HEK293 (cell line): ENCODE measurements at regions not wholly inside any gene's neighbourhood (a gene's known extent, or its start where the extent isn't known, plus 50 kb on each side); places are given as distances from the start of the nearest gene placed in this dataset.

Experiments
- MZF1 ChIP-seq: fragments of 450-650 bp; formaldehyde crosslinking; IDR thresholded peaks from 2 replicates; pipeline ENCODE4 v1.5.1; 2017; ENCODE audit warnings: missing biosample characterization, missing genetic modification characterization, borderline replicate concordance
- WT1 ChIP-seq: fragments of 450-650 bp; formaldehyde crosslinking; IDR thresholded peaks from 2 replicates; pipeline ENCODE4 v1.5.1; 2016; ENCODE audit warnings: missing biosample characterization, missing genetic modification characterization
- ZBTB26 ChIP-seq: fragments of 450-650 bp; formaldehyde crosslinking; optimal IDR thresholded peaks from 2 replicates; pipeline ENCODE3; 2016; ENCODE audit warnings: missing biosample characterization, mild to moderate bottlenecking, missing genetic modification characterization
- ZNF394 ChIP-seq: fragments of 450-650 bp; formaldehyde crosslinking; IDR thresholded peaks from 2 replicates; pipeline ENCODE4 v1.5.1; 2016; ENCODE audit warnings: missing biosample characterization, missing genetic modification characterization, mild to moderate bottlenecking, moderate library complexity, borderline replicate concordance

GRCh38 chr3:17905996-17906395, 163.6 kb upstream of the TBC1D5 start:
- TF ChIP-seq ZBTB26 (no peak), ZNF394 (no peak), MZF1 (tag by site-specific recombination) (no peak), WT1 (tag by site-specific recombination) (no peak)
